ENCODE measurements at regions not wholly inside any gene's neighbourhood (a gene's known extent, or its start where the extent isn't known, plus 50 kb on each side); places are given as distances from the start of the nearest gene placed in this dataset.

DNA sequence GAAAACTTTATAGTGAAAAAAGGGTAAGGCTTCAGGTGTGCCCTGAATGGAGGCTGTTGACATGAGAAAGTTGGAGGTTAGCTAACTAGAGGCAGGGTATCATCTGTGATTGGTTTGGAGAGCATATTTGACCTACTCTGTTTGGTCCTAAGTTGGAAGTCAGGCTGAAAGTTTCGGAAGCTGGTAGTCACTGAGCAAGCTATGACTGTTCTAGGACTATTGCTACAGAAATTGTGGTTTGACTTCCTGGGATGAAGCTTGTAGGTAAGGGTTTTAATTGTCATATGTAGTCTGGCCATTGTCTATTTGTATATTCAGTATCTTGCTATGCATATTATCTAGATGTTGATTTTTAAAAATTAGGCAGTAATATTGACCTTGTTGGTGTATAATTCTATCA is 565.0 kb downstream of the TMEM135 start:
- H3K4me2 ChIP-seq (ENCODE audit: low read length), result no peak overlapping the region
- no peak overlapping the region for H2AFZ ChIP-seq (ENCODE audit: low read length)
- no TSS peak for BruUV-seq (replicated peaks)
- H3K9me2 ChIP-seq (replicated peaks; ENCODE audit: low read length), result no peaks in the 10 kb centered on the region
- H3K4me3 ChIP-seq (ENCODE audit: low read length), result no peak overlapping the region
- no peaks in the 10 kb centered on the region for H3K4me1 ChIP-seq (ENCODE audit: insufficient read depth, low read length)
- H3F3A ChIP-seq (ENCODE audit: low read length, unreplicated experiment), result no peaks in the 10 kb centered on the region
- TF ChIP-seq EZH2 (IDR thresholded peaks at IDR 0.05; ENCODE audit: low read length, unreplicated experiment), result no peak
- TF ChIP-seq EZH2phosphoT487 (IDR thresholded peaks at IDR 0.05; ENCODE audit: borderline replicate concordance, low read length), result no peak
- TF ChIP-seq, protein P1, sequence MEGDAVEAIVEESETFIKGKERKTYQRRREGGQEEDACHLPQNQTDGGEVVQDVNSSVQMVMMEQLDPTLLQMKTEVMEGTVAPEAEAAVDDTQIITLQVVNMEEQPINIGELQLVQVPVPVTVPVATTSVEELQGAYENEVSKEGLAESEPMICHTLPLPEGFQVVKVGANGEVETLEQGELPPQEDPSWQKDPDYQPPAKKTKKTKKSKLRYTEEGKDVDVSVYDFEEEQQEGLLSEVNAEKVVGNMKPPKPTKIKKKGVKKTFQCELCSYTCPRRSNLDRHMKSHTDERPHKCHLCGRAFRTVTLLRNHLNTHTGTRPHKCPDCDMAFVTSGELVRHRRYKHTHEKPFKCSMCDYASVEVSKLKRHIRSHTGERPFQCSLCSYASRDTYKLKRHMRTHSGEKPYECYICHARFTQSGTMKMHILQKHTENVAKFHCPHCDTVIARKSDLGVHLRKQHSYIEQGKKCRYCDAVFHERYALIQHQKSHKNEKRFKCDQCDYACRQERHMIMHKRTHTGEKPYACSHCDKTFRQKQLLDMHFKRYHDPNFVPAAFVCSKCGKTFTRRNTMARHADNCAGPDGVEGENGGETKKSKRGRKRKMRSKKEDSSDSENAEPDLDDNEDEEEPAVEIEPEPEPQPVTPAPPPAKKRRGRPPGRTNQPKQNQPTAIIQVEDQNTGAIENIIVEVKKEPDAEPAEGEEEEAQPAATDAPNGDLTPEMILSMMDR (conservative IDR thresholded peaks at IDR 0.05; ENCODE audit: low read depth, low read length), result no peak
- no peaks in the 10 kb centered on the region for H3K79me2 ChIP-seq (ENCODE audit: low read length)
- no peaks in the 10 kb centered on the region for H3K9me3 ChIP-seq (ENCODE audit: low read length)
- H3K9ac ChIP-seq (ENCODE audit: low read length), result no peak overlapping the region
- H3K27ac ChIP-seq (ENCODE audit: low read length), result no peak overlapping the region
- intact Hi-C loops (cut with micrococcal nuclease), result no loop called here
- ATAC-seq (no peak), DNase-seq (no peak)
- H3K36me3 ChIP-seq (ENCODE audit: low read depth, low read length), result no peaks in the 10 kb centered on the region
- no peaks in the 10 kb centered on the region for H4K20me1 ChIP-seq (ENCODE audit: low read length)
- ChIA-PET POLR2A (ENCODE audit: unreplicated experiment) (no interaction called here), CTCF (no interaction called here)
- no peaks in the 10 kb centered on the region for H3K27me3 ChIP-seq (ENCODE audit: low read length)

DNA sequence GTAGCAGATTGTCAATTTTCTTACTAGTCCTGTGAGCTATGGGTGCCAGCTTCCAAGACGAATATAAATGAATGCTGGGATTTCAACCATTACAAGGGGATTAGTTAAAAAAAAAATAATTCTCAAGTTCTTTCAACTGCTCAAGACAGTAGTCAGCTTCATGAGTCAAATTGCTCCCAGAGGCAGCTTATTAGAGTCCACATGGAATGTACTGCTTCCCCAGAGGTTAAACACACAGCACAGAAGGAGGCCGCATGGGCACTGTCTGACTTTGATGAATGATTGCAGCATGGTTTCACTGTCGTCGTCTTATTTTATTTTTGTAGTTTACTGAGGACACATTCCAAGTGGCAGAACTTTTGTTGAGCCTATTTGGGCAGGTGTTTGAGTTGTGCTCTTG is 563.2 kb downstream of the TMEM135 start:
- CTCF ChIA-PET, result no interaction called here
- Histone ChIP-seq H3F3A (ENCODE audit: low read length, unreplicated experiment) (no peaks in the 10 kb centered on the region), H3K9me3 (ENCODE audit: low read length) (no peaks in the 10 kb centered on the region), H3K79me2 (ENCODE audit: low read length) (no peaks in the 10 kb centered on the region), H2AFZ (ENCODE audit: low read length) (no peak overlapping the region), H3K4me3 (ENCODE audit: low read length) (no peak overlapping the region), H4K20me1 (ENCODE audit: low read length) (no peaks in the 10 kb centered on the region), H3K36me3 (ENCODE audit: low read depth, low read length) (no peaks in the 10 kb centered on the region), H3K4me1 (ENCODE audit: insufficient read depth, low read length) (no peaks in the 10 kb centered on the region), H3K4me2 (ENCODE audit: low read length) (no peak overlapping the region), H3K9me2 (replicated peaks; ENCODE audit: low read length) (no peaks in the 10 kb centered on the region), H3K27me3 (ENCODE audit: low read length) (no peaks in the 10 kb centered on the region), H3K27ac (ENCODE audit: low read length) (no peak overlapping the region), H3K9ac (ENCODE audit: low read length) (no peak overlapping the region)
- intact Hi-C loops (cut with micrococcal nuclease), result no loop called here
- DNase-seq (no peak), ATAC-seq (no peak)
- BruUV-seq (replicated peaks), result no TSS peak
- POLR2A ChIA-PET (ENCODE audit: unreplicated experiment), result no interaction called here
- TF ChIP-seq EZH2 (IDR thresholded peaks at IDR 0.05; ENCODE audit: low read length, unreplicated experiment) (no peak), EZH2phosphoT487 (IDR thresholded peaks at IDR 0.05; ENCODE audit: borderline replicate concordance, low read length) (no peak)
- TF ChIP-seq, protein P1 (conservative IDR thresholded peaks at IDR 0.05; ENCODE audit: low read depth, low read length), result no peak

DNA sequence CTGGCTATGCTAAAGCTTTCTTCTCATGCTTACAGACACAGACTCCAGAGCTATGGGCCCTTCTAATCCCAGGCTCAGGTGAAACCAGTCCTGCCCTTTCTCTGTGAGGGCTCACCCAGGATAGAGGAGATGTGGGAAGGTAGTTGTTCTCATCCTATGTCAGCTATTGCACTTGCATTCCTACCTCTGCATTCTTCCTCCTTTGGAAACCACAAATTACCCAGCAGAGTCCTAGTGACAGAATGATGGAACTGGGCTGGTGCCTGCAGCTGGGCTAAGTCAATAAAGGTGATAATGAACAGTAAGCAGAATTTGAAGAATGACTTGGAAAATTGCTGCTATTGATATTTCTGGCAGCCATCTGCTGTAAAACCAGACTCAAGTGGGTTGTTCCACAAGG is 560.0 kb downstream of the TMEM135 start:
- TF ChIP-seq EZH2 (IDR thresholded peaks at IDR 0.05; ENCODE audit: low read length, unreplicated experiment), result no peak
- TF ChIP-seq, protein P1 (conservative IDR thresholded peaks at IDR 0.05; ENCODE audit: low read depth, low read length), result no peak
- TF ChIP-seq EZH2phosphoT487 (IDR thresholded peaks at IDR 0.05; ENCODE audit: borderline replicate concordance, low read length), result no peak
- ATAC-seq (no peak), DNase-seq (no peak)
- no peaks in the 10 kb centered on the region for H3F3A ChIP-seq (ENCODE audit: low read length, unreplicated experiment)
- H3K9me3 ChIP-seq (ENCODE audit: low read length), result no peaks in the 10 kb centered on the region
- no peak overlapping the region for H2AFZ ChIP-seq (ENCODE audit: low read length)
- no peaks in the 10 kb centered on the region for H3K79me2 ChIP-seq (ENCODE audit: low read length)
- H3K27me3 ChIP-seq (ENCODE audit: low read length), result no peaks in the 10 kb centered on the region
- BruUV-seq (replicated peaks), result no TSS peak
- no peak overlapping the region for H3K27ac ChIP-seq (ENCODE audit: low read length)
- H3K4me3 ChIP-seq (ENCODE audit: low read length), result no peak overlapping the region
- H3K4me1 ChIP-seq (ENCODE audit: insufficient read depth, low read length), result no peaks in the 10 kb centered on the region
- H3K9me2 ChIP-seq (replicated peaks; ENCODE audit: low read length), result no peaks in the 10 kb centered on the region
- H4K20me1 ChIP-seq (ENCODE audit: low read length), result no peaks in the 10 kb centered on the region
- intact Hi-C loops (cut with micrococcal nuclease), result no loop called here
- ChIA-PET POLR2A (ENCODE audit: unreplicated experiment) (no interaction called here), CTCF (no interaction called here)
- no peak overlapping the region for H3K9ac ChIP-seq (ENCODE audit: low read length)
- no peaks in the 10 kb centered on the region for H3K36me3 ChIP-seq (ENCODE audit: low read depth, low read length)
- H3K4me2 ChIP-seq (ENCODE audit: low read length), result no peak overlapping the region

All from PC-3 (cell line).